ENCODE measurements at regions not wholly inside any gene's neighbourhood (a gene's known extent, or its start where the extent isn't known, plus 50 kb on each side); places are given as distances from the start of the nearest gene placed in this dataset.

GRCh38 chr5:124421584-124421983 lies 324.9 kb downstream of the ZNF608 start:
- DNase-seq (ENCODE audit: low spot score), result no peak

DNA sequence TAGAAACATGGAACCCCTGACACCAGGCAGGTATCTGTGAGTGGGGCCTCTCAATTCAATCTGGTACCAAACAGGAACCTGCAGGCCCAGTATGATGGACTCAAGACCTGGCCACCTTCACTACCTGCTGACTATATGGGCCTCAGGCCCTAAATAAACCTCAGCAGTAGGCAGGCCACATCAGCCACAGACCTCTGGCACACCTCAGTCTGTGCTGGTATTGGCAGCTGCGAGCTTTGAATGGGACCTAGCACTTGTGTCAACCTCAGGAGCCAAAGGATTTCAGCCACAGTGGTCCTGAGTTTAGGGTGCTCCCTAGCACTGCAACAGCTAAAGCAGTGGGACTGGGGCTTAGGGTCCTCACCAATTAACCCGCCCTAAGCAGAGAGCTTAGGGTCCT lies 325.5 kb downstream of the ZNF608 start:
- DNase-seq (ENCODE audit: low spot score), result no peak

GRCh38 chr5:124419531-124419930 lies 326.9 kb downstream of the ZNF608 start:
- DNase-seq (ENCODE audit: low spot score), result no peak

DNA sequence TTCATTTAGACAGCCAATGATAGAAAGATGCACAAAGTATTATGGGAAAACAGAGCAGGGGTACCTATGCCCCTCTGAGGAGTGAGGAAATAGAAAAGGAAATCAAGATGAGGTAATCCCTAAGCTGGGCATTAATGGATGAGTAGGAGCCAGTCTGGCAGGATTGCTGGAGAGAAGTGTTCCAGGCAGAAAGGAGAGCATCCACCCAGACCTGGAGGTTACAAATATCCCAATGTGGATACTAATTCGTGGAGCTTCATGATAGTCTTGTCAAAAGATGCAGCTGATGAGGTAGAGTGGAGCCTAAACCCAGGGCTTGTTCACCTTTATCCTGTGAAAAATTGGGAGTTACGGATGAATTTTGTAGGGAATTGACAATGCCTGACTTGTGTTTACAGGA lies 328.0 kb downstream of the ZNF608 start:
- no peak for DNase-seq (ENCODE audit: low spot score)

DNA sequence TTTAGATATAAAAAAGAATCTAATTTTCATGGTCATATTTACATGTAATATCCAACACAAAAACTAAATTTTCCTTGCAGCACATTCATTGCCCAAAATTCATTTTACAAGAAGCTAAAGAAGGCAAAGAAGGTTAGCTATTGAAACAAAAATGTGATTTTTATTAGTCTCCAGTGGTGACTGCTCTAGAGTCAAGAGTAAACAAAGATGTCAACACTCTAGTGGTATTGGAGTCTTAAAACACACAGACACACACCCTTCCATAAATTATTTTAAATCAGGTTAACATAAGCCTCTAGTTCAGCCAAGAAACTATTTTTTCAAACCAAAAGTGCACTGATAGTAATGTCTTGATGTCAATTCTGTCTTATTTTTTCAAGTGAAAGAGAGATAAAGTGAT lies 329.2 kb downstream of the ZNF608 start:
- DNase-seq (ENCODE audit: low spot score), result no peak

DNA sequence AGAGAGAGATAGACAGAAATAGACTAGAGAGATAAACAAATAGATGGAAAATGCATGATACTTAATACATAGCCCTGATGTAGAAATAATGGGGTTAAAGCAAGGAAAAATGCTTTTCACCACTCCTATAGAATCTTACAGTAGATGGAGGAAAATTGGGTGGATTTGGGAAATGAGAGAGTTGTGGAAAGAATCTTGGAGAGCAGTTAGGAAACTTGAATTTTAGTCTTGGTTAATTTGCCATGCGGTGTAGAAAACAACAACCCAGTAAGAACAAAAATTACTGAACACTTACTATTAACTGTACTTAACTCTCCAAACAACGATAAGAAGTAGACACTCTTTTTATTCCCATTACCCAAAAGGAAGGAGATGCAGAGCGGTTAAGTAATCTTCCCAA lies 329.8 kb downstream of the ZNF608 start:
- no peak for DNase-seq (ENCODE audit: low spot score)

DNA sequence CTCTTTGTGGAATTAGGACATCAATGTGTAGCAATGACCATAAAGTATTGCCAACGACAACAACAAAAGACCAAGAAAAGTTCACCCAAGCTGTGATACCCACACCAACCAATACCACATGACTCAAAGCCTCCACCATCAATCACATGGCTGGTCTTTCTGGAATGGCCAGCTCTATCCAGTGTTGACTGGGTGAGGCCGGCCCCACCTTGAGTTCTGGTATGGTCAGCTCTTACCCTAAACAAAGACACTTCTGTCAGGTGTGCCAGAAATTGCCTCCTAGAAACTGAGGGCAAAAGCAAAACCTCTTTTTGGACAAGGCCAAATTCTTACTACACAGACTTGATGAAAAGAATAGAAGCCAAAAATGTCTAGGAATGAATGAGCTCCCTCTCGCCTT lies 331.5 kb downstream of the ZNF608 start:
- DNase-seq (ENCODE audit: low spot score), result no peak

- no peak for DNase-seq (ENCODE audit: low spot score)
Observed at GRCh38 chr5:124410539-124411488, 335.6 kb downstream of the ZNF608 start.

- DNase-seq (ENCODE audit: low spot score), result no peak
Observed at GRCh38 chr5:124408738-124409453, 337.5 kb downstream of the ZNF608 start.

GRCh38 chr5:124404796-124405195 lies 341.6 kb downstream of the ZNF608 start:
- no peak for DNase-seq (ENCODE audit: low spot score)

- DNase-seq (ENCODE audit: low spot score), result no peak
Observed at GRCh38 chr5:124403281-124403680, 343.2 kb downstream of the ZNF608 start.

GRCh38 chr5:124402144-124402581 lies 344.3 kb downstream of the ZNF608 start:
- no peak for DNase-seq (ENCODE audit: low spot score)

GRCh38 chr5:124401476-124402143 lies 344.8 kb downstream of the ZNF608 start:
- DNase-seq (ENCODE audit: low spot score), result no peak

DNA sequence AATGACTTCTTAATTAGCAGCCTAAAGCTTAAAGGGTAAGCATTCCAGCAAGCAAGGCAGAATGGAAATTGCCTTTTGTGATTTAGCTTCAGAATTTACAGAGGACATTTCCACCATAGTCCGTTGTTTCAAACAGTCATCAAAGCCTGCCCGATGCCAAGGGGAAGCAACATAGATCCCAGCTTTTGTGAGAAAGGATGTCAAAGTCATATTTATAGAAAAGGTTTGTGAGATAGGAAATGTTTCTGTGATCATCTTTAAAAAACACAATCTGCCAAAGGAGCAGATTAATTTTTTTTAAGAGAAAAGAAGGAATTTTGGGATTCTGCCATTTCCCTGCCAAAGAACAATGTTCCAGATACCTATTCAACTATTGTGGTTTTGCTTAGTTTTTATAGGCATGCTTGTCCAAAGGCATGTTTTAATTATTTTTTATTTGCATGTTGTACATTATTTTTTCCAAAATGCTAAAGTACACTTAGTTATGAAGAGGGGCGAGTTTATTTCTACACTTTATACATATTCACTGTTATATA lies 346.9 kb downstream of the ZNF608 start:
- DNase-seq (ENCODE audit: low spot score), result no peak

GRCh38 chr5:124398460-124398859 lies 348.0 kb downstream of the ZNF608 start:
- no peak for DNase-seq (ENCODE audit: low spot score)

DNA sequence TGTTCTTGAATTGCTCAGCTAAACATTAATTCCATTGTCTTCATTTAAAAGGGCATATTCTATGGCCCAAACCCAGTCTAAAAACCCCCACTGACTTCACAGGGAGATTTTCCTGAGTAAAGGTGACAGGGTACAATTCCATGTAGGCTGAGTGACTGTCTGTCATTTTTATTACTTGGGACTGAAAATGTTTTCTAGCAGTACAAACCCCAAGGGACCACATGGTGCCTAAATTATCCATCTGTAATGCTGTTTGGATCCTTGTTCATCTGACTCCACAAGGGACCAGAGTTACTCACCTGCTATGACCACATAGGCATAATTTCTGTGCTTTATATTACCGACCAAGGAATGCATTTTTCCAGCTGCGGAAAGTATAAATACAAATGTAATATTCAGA lies 349.1 kb downstream of the ZNF608 start:
- no peak for DNase-seq (ENCODE audit: low spot score)

GRCh38 chr5:124395926-124396325 lies 350.5 kb downstream of the ZNF608 start:
- peak; percentile 5 for DNase-seq (ENCODE audit: low spot score)

- DNase-seq (ENCODE audit: low spot score), result peak; percentile 35
Observed at GRCh38 chr5:124395287-124395686, 351.2 kb downstream of the ZNF608 start.

DNA sequence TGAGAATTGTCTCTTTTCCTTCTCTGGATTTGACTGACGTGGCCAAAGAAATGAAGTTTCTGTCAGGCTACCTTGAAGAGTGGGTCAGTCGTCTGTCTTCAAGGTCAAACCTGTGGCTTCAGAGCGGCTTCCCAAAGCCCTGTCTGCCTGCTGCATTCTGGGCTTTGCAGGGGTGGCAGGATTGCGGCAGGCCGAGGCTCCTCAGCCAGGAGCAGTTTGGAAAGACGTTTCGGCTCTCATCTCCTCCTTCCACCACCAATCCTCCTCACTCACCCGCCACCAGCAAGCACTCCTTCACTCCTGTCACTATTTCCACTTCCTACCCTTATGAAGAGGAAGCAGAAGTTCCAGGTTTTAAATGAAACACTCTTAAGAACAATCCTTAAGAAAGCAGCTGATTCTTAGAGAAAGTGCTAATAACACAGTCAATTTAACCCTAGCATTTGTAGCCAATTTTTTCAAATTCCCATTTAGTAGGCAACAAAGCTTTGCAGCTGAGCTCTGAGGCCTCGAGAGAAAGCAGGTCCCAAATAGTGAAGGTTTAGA lies 351.7 kb downstream of the ZNF608 start:
- peak; percentile 5 for DNase-seq (ENCODE audit: low spot score)

- DNase-seq (ENCODE audit: low spot score), result no peak
Observed at GRCh38 chr5:124393584-124394379, 352.7 kb downstream of the ZNF608 start.

GRCh38 chr5:124383693-124384092 lies 362.7 kb downstream of the ZNF608 start:
- no peak for DNase-seq (ENCODE audit: low spot score)

All from cerebellar cortex (tissue), 1 donor.